Endothelial cell (in vitro differentiated cells): ENCODE measurements at regions not wholly inside any gene's neighbourhood (a gene's known extent, or its start where the extent isn't known, plus 50 kb on each side); places are given as distances from the start of the nearest gene placed in this dataset.

Source experiments
- DNase-seq: peaks from one replicate; pipeline ENCODE4 v3.0.0; 2021; ENCODE audit warnings: low spot score
- H3K27ac Mint-ChIP-seq: one replicate; pipeline ENCODE4 v1.8.0; 2021; ENCODE audit warnings: mixed read lengths, inconsistent platforms; ENCODE audit not compliant: unreplicated experiment
- H3K27me3 Mint-ChIP-seq: one replicate; pipeline ENCODE4 v1.8.0; 2021; ENCODE audit warnings: mild to moderate bottlenecking, moderate library complexity, mixed read lengths, inconsistent platforms; ENCODE audit not compliant: unreplicated experiment
- H3K36me3 Mint-ChIP-seq: one replicate; pipeline ENCODE4 v1.8.0; 2021; ENCODE audit warnings: mild to moderate bottlenecking, low read depth, mixed read lengths, inconsistent platforms; ENCODE audit not compliant: unreplicated experiment
- H3K4me1 Mint-ChIP-seq: one replicate; pipeline ENCODE4 v1.8.0; 2021; ENCODE audit warnings: mild to moderate bottlenecking, mixed read lengths, inconsistent platforms; ENCODE audit not compliant: unreplicated experiment
- H3K4me3 Mint-ChIP-seq: one replicate; pipeline ENCODE4 v1.8.0; 2021; ENCODE audit warnings: mild to moderate bottlenecking, mixed read lengths, inconsistent platforms; ENCODE audit not compliant: unreplicated experiment
- H3K9me3 Mint-ChIP-seq: one replicate; pipeline ENCODE4 v1.8.0; 2021; ENCODE audit warnings: mixed read lengths, inconsistent platforms; ENCODE audit not compliant: unreplicated experiment
- TF ChIP-seq, protein P1 (sequence below): fragments of 200-600 bp; sonication (generic); IDR thresholded peaks from one replicate; pipeline ENCODE4 v1.5.0; 2021; ENCODE audit warnings: antibody characterized with exemption; ENCODE audit not compliant: unreplicated experiment

DNA sequence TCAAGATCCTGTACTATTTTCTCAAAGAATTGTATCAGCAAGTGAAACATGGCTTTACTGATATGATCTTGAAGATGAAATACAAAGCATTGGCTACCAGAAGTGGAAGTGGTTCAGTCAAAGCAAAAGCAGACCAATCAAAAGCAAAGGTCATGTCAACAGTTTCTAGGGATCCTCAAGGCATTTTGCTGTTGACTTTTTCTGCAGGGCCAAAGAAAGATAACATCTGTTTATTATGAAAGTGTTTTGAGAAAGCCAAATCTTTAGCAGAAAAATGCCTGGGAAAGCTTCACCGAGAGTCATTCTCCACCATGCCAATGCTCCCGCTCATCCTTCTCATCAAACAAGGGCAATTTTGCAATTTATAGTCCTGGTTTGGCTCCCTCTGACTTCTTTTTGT lies 90.3 kb upstream of the ACO1 start:
- H3K36me3 Mint-ChIP-seq, result no peaks in the 10 kb centered on the region
- no peak for DNase-seq
- TF ChIP-seq, protein P1, sequence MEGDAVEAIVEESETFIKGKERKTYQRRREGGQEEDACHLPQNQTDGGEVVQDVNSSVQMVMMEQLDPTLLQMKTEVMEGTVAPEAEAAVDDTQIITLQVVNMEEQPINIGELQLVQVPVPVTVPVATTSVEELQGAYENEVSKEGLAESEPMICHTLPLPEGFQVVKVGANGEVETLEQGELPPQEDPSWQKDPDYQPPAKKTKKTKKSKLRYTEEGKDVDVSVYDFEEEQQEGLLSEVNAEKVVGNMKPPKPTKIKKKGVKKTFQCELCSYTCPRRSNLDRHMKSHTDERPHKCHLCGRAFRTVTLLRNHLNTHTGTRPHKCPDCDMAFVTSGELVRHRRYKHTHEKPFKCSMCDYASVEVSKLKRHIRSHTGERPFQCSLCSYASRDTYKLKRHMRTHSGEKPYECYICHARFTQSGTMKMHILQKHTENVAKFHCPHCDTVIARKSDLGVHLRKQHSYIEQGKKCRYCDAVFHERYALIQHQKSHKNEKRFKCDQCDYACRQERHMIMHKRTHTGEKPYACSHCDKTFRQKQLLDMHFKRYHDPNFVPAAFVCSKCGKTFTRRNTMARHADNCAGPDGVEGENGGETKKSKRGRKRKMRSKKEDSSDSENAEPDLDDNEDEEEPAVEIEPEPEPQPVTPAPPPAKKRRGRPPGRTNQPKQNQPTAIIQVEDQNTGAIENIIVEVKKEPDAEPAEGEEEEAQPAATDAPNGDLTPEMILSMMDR, result no peak
- no peak overlapping the region for H3K27ac Mint-ChIP-seq
- no peaks in the 10 kb centered on the region for H3K4me1 Mint-ChIP-seq
- H3K27me3 Mint-ChIP-seq, result peaks cover 2% of the 10 kb centered on the region
- no peak overlapping the region for H3K4me3 Mint-ChIP-seq
- no peaks in the 10 kb centered on the region for H3K9me3 Mint-ChIP-seq

DNA sequence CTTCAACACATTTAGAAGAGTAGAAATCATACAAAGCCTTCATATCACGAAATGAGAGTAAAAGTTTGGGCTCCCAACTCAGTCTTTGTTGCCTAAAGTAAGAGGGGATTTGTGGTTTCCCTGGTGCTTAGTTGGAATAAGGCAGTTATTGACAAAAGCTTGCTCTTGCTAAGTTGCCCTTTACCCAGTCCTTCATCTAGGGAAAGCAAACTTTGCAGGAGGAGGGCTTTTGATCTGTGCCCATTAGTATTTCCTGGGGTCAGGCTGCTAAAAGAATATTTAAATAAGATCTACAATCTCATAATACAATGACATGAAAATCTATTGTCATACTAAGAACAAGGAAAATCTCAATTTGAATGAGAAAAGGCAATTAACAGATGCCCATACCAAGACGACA lies 84.1 kb upstream of the ACO1 start:
- Mint-ChIP-seq H3K4me3 (no peak overlapping the region), H3K36me3 (no peaks in the 10 kb centered on the region), H3K4me1 (no peaks in the 10 kb centered on the region), H3K27ac (no peak overlapping the region), H3K9me3 (no peaks in the 10 kb centered on the region), H3K27me3 (no peaks in the 10 kb centered on the region)
- TF ChIP-seq, protein P1, result no peak
- no peak for DNase-seq

DNA sequence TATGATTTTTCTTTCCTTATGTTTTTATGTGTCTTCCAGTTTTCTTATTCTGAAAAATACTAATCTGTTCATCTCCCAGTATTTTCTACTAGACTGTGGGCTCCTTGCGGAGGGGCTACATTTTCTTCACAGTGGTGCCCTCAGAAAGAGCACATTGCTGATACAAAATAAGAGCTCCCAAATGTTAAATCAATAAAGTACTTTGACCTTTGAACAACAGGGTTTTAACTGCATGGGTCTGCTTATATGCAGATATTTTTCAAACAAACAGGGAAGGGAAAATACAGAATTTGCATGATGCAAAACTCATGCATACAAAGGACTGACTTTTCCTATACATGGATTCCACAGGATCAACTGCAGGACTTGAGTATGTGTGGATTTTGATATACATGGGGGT lies 79.9 kb upstream of the ACO1 start:
- no peak for DNase-seq
- TF ChIP-seq, protein P1, result no peak
- Mint-ChIP-seq H3K27me3 (no peaks in the 10 kb centered on the region), H3K4me1 (no peaks in the 10 kb centered on the region), H3K9me3 (no peaks in the 10 kb centered on the region), H3K4me3 (no peak overlapping the region), H3K36me3 (no peaks in the 10 kb centered on the region), H3K27ac (no peak overlapping the region)

DNA sequence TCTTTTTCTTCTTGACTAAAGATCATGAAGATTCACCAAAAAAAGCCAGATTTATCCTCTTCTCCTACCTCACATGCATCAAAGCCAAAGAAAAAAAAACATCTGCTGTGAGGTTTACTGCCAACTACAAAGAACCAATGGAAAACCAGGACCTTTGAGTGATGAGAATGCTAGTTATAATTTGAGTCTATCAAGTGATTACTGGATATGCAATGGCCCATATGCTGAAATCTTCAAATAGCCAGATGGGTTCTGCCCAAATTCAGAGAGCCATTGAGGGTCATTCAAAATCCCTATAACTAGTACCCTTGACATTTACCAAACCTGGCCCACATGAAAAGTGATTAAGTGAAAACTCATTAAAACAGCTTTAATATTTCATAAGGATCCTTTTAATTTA lies 78.4 kb upstream of the ACO1 start:
- Mint-ChIP-seq H3K27ac (no peak overlapping the region), H3K36me3 (no peaks in the 10 kb centered on the region), H3K4me1 (no peaks in the 10 kb centered on the region), H3K9me3 (no peaks in the 10 kb centered on the region), H3K27me3 (no peaks in the 10 kb centered on the region), H3K4me3 (no peak overlapping the region)
- DNase-seq, result no peak
- TF ChIP-seq, protein P1, result no peak

DNA sequence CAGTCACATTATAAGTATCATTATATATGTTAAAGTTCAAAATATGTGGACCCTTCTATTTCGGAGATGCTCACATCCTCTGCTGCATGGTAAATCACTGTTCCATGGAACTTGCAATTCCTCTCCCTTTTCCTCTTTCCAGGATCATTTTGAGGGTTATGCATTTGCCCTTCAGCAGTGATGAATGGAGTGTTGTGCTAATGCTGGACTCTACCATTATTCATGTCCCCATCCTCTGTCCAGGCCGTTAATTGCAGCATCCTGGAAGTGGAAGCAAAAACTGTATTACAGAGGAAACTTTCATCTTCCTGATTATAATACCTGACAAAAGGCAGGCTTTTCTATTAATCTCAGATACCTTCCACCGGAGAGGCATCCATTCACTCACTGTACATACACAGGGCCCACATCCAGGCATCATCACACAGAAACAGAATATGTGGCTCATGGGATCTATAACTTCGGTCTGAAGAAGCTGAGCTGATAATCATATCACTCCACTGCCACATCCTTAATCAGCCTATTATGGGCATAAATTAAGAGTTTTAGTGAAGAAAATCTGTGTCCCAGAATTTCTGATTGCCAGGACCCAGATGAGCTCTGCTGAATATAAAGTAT lies 65.0 kb upstream of the ACO1 start:
- no peak overlapping the region for H3K27ac Mint-ChIP-seq
- no peaks in the 10 kb centered on the region for H3K9me3 Mint-ChIP-seq
- H3K4me3 Mint-ChIP-seq, result no peak overlapping the region
- H3K4me1 Mint-ChIP-seq, result no peaks in the 10 kb centered on the region
- DNase-seq, result no peak
- H3K27me3 Mint-ChIP-seq, result no peaks in the 10 kb centered on the region
- TF ChIP-seq, protein P1, result no peak
- no peaks in the 10 kb centered on the region for H3K36me3 Mint-ChIP-seq
